ENCODE measurements at regions not wholly inside any gene's neighbourhood (a gene's known extent, or its start where the extent isn't known, plus 50 kb on each side); places are given as distances from the start of the nearest gene placed in this dataset.

GRCh38 chr1:203926025-203926540, 64.7 kb downstream of the SNRPE start:
- TF ChIP-seq, protein P1, sequence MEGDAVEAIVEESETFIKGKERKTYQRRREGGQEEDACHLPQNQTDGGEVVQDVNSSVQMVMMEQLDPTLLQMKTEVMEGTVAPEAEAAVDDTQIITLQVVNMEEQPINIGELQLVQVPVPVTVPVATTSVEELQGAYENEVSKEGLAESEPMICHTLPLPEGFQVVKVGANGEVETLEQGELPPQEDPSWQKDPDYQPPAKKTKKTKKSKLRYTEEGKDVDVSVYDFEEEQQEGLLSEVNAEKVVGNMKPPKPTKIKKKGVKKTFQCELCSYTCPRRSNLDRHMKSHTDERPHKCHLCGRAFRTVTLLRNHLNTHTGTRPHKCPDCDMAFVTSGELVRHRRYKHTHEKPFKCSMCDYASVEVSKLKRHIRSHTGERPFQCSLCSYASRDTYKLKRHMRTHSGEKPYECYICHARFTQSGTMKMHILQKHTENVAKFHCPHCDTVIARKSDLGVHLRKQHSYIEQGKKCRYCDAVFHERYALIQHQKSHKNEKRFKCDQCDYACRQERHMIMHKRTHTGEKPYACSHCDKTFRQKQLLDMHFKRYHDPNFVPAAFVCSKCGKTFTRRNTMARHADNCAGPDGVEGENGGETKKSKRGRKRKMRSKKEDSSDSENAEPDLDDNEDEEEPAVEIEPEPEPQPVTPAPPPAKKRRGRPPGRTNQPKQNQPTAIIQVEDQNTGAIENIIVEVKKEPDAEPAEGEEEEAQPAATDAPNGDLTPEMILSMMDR (IDR thresholded peaks at IDR 0.05): no peak
- TF ChIP-seq EP300 (IDR thresholded peaks at IDR 0.05) (no peak), POLR2A (IDR thresholded peaks at IDR 0.05) (no peak)
